GM12865 (cell line): ENCODE measurements at regions not wholly inside any gene's neighbourhood (a gene's known extent, or its start where the extent isn't known, plus 50 kb on each side); places are given as distances from the start of the nearest gene placed in this dataset.

ENCODE experiments used
- DNase-seq: peaks from one replicate; pipeline ENCODE4 v3.0.0; 2010; ENCODE audit warnings: low read depth
- H3K4me3 ChIP-seq: 2 replicates; pipeline ENCODE4 v1.5.1; 2011; ENCODE audit warnings: mild to moderate bottlenecking, low read depth, low read length, control low read depth
- TF ChIP-seq, protein P1 (sequence below): IDR thresholded peaks from 2 replicates; pipeline ENCODE4 v1.5.1; 2011; ENCODE audit warnings: low read length, control low read depth, low read depth, inconsistent platforms; ENCODE audit not compliant: insufficient read depth; ENCODE audit errors: missing control alignments

DNA sequence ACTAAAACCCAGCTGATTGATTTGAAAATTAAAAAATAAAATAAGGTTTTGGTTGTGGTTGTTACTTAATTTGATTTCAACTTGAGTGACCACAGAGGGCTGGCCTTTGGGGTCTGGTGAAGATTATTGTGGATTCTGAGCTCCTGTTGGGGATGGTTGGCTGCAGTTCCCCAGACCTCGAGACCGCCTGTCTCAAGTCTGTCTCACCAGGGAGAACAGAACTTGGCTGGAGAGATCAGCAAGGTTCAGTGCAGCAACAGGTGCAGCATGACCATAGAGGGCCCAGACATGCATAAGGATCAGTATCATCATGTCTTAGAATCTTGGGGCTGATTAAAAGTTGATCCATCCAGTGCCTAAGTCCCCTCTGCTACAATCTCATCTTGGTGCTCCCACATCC is 491.9 kb downstream of the BCOR start:
- no peak overlapping the region for H3K4me3 ChIP-seq
- TF ChIP-seq, protein P1, sequence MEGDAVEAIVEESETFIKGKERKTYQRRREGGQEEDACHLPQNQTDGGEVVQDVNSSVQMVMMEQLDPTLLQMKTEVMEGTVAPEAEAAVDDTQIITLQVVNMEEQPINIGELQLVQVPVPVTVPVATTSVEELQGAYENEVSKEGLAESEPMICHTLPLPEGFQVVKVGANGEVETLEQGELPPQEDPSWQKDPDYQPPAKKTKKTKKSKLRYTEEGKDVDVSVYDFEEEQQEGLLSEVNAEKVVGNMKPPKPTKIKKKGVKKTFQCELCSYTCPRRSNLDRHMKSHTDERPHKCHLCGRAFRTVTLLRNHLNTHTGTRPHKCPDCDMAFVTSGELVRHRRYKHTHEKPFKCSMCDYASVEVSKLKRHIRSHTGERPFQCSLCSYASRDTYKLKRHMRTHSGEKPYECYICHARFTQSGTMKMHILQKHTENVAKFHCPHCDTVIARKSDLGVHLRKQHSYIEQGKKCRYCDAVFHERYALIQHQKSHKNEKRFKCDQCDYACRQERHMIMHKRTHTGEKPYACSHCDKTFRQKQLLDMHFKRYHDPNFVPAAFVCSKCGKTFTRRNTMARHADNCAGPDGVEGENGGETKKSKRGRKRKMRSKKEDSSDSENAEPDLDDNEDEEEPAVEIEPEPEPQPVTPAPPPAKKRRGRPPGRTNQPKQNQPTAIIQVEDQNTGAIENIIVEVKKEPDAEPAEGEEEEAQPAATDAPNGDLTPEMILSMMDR: no peak
- DNase-seq: no peak

DNA sequence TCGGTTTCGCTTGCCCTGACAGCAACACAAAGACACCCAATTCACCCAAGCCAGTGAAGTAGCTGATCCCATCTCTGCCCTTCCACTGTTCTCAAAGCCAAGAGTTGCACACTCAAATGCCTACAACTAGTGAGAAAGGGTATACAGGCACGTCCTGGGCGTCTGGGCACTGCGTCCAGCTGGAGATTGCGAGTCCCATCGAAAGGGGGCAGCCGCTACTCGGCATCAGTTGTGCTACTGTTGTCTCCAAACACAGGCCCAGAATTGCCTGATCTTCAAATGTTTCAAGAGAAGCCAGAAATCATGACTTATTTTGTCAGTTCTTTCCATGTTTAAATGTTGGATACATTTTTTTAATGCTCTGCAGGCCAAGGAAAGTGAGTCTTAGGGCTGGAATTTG is 487.8 kb downstream of the BCOR start:
- TF ChIP-seq, protein P1: no peak
- no peak for DNase-seq

DNA sequence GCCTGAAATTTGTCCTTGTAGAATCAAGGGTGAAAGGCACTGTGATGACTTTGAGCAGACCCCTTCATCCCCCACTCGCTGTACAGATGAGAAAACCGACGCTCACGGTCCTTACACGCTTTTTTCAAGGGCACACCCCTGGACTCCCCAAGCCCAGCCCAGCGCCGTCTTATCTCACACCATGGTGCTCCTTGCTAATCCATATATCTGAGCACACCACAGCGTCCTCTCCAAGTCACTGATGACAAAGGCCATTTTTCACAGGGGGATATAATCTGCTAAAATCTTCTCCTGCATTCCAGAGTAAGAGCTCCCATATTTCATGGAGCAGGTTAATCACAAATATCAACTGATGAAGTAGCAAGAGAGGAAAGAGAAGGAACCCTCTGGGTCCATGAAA is 486.3 kb downstream of the BCOR start:
- no peak for DNase-seq
- no peak overlapping the region for H3K4me3 ChIP-seq
- TF ChIP-seq, protein P1: no peak

More for the DNA sequence above, 487.8 kb downstream of the BCOR start:
- H3K4me3 ChIP-seq: no peak overlapping the region

- H3K4me3 ChIP-seq: peak overlapping the region; percentile 47
- DNase-seq: peak; percentile 27
- TF ChIP-seq, protein P1: no peak
Measured at GRCh38 chrX:39613482-39613995, 484.2 kb downstream of the BCOR start.

GRCh38 chrX:39613997-39614679 is 483.6 kb downstream of the BCOR start:
- TF ChIP-seq, protein P1: no peak
- peak; percentile 75 for DNase-seq
- H3K4me3 ChIP-seq: peak overlapping the region; percentile 47

- no peak for DNase-seq
- TF ChIP-seq, protein P1: no peak
- H3K4me3 ChIP-seq: no peak overlapping the region
Measured at GRCh38 chrX:39614680-39614998, 483.1 kb downstream of the BCOR start.
